ENCODE measurements at regions not wholly inside any gene's neighbourhood (a gene's known extent, or its start where the extent isn't known, plus 50 kb on each side); places are given as distances from the start of the nearest gene placed in this dataset.

GRCh38 chr4:183576701-183577404 is 72.0 kb downstream of the ING2 start:
- Histone ChIP-seq H3K9ac (ENCODE audit: low read depth in 1 of 2, low read length in 2 of 2) (no peak overlapping the region), H3K9me3 (ENCODE audit: control insufficient read depth in 4 of 4, low read length in 3 of 4) (no peaks in the 10 kb centered on the region), H3K4me1 (ENCODE audit: control insufficient read depth in 4 of 4, insufficient read depth in 4 of 4, low read length in 3 of 4) (no peaks in the 10 kb centered on the region), H3K4me3 (ENCODE audit: low read depth in 1 of 3, low read length in 3 of 3) (no peak overlapping the region), H3K36me3 (ENCODE audit: control insufficient read depth in 4 of 4, insufficient read depth in 3 of 4, low read depth in 1 of 4, low read length in 3 of 4) (no peaks in the 10 kb centered on the region), H3K27me3 (ENCODE audit: control insufficient read depth in 4 of 4, insufficient read depth in 4 of 4, low read length in 3 of 4) (no peaks in the 10 kb centered on the region), H3K27ac (ENCODE audit: low read depth in 1 of 2, low read length in 2 of 2) (no peak overlapping the region)
- 92% methylated on average over 6 of the region's 6 CpGs for whole genome bisulfite sequencing
- TF ChIP-seq CTCF (IDR thresholded peaks at IDR 0.05; ENCODE audit: low read depth, low read length, missing input control) (no peak), GABPA (IDR thresholded peaks at IDR 0.05 in 1 of 2, conservative IDR thresholded peaks at IDR 0.05 in 1 of 2) (no peak)
- DNase-seq (ENCODE audit: low spot score) = no peak

GRCh38 chr4:183580370-183580769 is 75.5 kb downstream of the ING2 start:
- H3K4me3 ChIP-seq (ENCODE audit: low read depth in 1 of 3, low read length in 3 of 3) = no peak overlapping the region
- H3K27ac ChIP-seq (ENCODE audit: low read depth in 1 of 2, low read length in 2 of 2) = no peak overlapping the region
- H3K4me1 ChIP-seq (ENCODE audit: control insufficient read depth in 4 of 4, insufficient read depth in 4 of 4, low read length in 3 of 4) = no peaks in the 10 kb centered on the region
- H3K9me3 ChIP-seq (ENCODE audit: control insufficient read depth in 4 of 4, low read length in 3 of 4) = no peaks in the 10 kb centered on the region
- 89% methylated on average over 3 of the region's 3 CpGs for WGBS
- DNase-seq (ENCODE audit: low spot score) = no peak
- H3K27me3 ChIP-seq (ENCODE audit: control insufficient read depth in 4 of 4, insufficient read depth in 4 of 4, low read length in 3 of 4) = no peaks in the 10 kb centered on the region
- TF ChIP-seq RXRA (IDR thresholded peaks at IDR 0.05) (no peak), HNF4G (IDR thresholded peaks at IDR 0.05) (no peak), RAD21 (IDR thresholded peaks at IDR 0.05) (no peak), REST (IDR thresholded peaks at IDR 0.05) (no peak), NR2F2 (IDR thresholded peaks at IDR 0.05) (no peak), EGR1 (IDR thresholded peaks at IDR 0.05; ENCODE audit: low read depth in 2 of 2) (no peak), SP1 (IDR thresholded peaks at IDR 0.05) (no peak), MAX (IDR thresholded peaks at IDR 0.05) (no peak), ZBTB33 (IDR thresholded peaks at IDR 0.05) (no peak), HNF4A (conservative IDR thresholded peaks at IDR 0.05) (no peak), ATF3 (IDR thresholded peaks at IDR 0.05) (no peak), JUND (IDR thresholded peaks at IDR 0.05) (no peak), FOXA1 (IDR thresholded peaks at IDR 0.05) (no peak), TAF1 (conservative IDR thresholded peaks at IDR 0.05) (no peak), GABPA (IDR thresholded peaks at IDR 0.05 in 1 of 2, conservative IDR thresholded peaks at IDR 0.05 in 1 of 2) (no peak), YY1 (IDR thresholded peaks at IDR 0.05) (no peak), CTCF (IDR thresholded peaks at IDR 0.05; ENCODE audit: low read depth, low read length, missing input control) (no peak), FOXA2 (IDR thresholded peaks at IDR 0.05) (no peak)
- no peaks in the 10 kb centered on the region for H3K36me3 ChIP-seq (ENCODE audit: control insufficient read depth in 4 of 4, insufficient read depth in 3 of 4, low read depth in 1 of 4, low read length in 3 of 4)
- H3K9ac ChIP-seq (ENCODE audit: low read depth in 1 of 2, low read length in 2 of 2) = no peak overlapping the region

All from liver (tissue), 8 donors.